Hematopoietic multipotent progenitor cell (in vitro differentiated cells): ENCODE measurements at regions not wholly inside any gene's neighbourhood (a gene's known extent, or its start where the extent isn't known, plus 50 kb on each side); places are given as distances from the start of the nearest gene placed in this dataset.

Experiments used
- DNase-seq, 3 donors: peaks; one replicate each; pipeline ENCODE4 v3.0.0-alpha.2; 2011 to 2015; ENCODE audit warnings: low read depth in 2 of 3, low spot score in 2 of 3

GRCh38 chr6:167766986-167767714, 59.6 kb upstream of the AFDN start:
- DNase-seq = no peak

- DNase-seq = no peak
Observed at GRCh38 chr6:167767715-167768107, 59.0 kb upstream of the AFDN start.

DNA sequence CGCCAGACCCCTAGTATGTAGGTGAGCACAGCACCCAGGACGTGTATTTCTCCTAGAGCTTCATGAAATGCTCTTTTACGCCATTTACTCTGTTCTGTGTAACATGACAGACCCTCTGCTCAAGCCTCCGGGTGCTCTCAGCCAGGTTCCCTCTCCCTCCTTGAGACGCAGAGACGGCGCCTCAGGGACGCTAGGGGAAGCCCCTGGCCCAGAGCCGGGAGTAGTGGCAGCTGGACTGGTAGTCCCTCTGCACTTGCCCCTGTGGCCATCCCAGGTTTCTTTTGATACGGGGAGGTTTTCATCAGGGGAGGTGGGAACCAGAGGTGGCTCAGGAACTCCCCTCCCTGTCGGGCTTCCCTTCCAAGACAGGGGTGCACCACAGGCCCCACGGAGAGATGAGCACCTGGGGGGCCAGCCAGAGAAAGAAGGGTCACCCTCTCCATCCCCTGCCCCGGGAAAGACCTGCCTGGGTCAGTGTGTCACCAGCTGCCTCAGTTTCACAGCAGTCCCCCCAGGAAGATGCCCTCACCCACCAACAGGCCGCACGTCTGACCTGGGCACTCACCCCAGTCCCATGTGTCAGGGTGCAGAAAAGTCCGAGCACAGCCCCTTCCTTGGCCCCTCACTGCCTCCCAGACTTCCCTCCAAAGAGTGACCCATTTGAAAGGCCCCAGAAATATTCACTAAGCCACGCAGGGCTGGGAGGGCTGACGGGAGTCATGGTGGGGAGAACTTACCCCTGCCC, 58.1 kb upstream of the AFDN start:
- DNase-seq = no peak

DNA sequence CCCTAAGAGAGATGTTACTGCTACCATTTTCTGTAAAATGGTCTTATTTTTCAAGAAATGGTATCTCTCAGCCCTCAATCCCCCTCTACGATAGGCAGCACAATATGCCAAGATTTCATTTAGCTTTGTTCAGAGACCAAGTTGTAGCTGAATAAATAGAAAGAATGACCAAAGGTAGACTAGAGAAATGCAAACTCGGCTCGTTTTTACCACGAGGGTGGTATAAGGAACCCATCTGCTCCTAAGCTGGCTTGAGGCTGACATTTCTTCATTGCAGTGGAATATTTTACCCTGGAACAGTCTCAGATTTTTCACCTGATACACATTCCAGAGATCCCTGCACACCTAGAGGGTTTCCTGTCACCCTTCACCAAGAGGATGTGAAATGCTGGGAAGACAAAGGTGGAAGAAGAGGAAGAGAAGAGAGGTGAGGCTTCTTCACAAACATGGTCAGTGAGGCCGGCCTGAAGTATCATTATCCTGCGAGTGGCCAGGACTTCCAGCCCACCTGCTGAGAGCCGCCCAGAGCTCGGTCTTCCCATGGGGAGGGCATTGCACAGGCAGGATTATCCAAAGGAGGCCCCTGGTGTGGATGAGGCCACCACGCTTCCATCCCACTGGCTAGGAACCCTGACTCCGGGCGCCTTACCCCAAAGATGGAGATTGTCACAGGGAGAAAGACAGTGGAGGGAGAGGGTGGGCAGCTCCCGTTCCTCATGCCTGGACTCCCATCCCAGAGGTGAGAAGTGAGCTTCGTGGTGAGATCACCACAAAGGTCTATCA, 57.1 kb upstream of the AFDN start:
- DNase-seq = no peak

DNA sequence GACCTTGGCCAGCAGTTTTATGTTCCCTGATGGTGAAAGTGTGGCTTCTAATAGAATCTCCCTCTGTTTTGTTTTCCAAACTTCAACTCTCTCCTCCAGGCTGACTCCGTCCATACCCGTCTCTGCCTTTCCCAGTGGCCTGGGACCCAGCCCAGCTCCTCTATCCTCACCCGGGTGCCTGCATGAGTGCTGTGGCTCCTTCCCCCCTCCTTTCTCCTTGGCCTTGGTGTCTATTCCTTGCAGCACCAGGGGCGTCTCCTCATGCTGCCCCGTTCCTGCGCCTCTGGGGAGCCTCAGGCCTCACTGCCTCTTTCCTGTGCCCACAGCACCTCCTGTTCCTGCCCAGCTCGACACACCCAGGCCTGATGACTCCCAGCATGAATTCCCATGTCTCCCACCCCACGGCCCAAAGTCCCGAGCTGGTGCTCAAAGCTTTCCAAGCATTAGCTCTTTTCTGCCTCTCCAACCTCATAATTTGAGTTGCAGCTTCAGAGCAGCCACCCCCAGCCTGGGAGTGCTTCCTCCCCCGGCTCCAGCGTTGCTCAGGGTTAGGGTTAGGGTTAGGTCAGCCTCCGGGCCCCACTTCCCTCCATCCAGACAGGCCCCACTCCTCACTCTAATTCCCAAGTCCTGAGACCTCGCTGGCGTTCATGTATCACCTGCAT, 56.3 kb upstream of the AFDN start:
- DNase-seq = no peak

DNA sequence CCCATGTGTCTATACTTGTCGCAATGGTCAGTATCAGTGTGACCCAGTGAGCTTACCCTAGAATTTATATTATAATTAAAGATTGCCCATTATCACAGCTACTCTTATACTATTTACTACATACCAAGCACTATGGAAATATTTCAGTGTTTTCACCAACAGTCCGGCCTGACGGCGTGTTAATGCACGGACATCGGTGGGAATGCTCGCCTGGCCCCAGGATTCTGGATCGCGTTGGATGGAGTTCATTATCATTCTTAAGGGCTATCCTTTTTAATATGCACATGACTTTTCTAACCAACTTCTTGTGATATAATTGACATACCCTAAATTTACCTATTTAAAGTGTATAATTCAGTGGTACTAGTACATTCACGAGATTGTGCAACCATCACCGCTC, 51.8 kb upstream of the AFDN start:
- no peak for DNase-seq

DNA sequence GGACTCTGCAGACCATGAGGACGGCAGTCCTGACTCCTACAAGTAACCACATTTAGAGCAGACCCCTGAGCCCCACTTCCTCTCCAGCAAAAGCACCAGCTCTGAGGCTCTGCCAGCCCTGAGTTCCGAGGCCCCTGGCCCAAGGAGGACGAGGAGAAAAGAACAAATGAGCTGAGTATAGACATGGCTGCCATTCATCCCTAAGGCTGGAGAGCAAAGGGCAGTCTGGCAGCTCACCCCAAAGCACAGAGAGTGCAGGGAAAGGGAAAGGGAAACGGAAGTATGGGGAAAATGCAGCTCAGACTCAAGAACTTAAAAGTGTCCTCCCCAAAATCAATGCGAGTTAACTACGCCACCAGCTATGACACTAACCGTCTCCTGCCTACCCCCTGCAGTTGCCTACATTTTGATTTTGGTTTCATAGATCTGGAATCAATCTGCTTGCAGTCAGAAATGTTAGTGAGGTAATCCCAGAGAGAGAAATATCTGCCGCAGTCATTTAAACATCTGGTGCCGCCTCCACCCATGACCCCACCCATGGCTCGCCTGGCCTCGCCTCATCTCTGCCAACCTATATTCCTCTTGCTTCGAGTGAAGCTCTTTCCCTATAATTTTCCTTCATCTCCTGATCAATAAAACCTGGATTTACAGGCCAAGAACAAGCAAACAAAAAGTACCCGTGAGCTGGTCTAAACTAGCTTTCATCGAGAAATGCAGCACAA, 49.6 kb upstream of the AFDN start:
- no peak for DNase-seq
